A673 (cell line): ENCODE measurements at regions not wholly inside any gene's neighbourhood (a gene's known extent, or its start where the extent isn't known, plus 50 kb on each side); places are given as distances from the start of the nearest gene placed in this dataset.

Experiments
- EZH2 ChIP-seq: fragments of 200-600 bp; sonication (generic); IDR thresholded peaks from 2 replicates; pipeline ENCODE4 v1.6.1; 2017; ENCODE audit warnings: borderline replicate concordance, low read depth, mild to moderate bottlenecking, mixed read lengths, antibody characterized with exemption, low read length; ENCODE audit not compliant: poor library complexity, severe bottlenecking
- TF ChIP-seq, protein P1 (sequence below): fragments of 300-800, 200-600 bp; sonication (generic); conservative IDR thresholded peaks from 2 replicates; pipeline ENCODE4 v1.5.1; 2017; ENCODE audit warnings: low read depth, mild to moderate bottlenecking, antibody characterized with exemption, low read length, moderate library complexity, mixed read lengths

DNA sequence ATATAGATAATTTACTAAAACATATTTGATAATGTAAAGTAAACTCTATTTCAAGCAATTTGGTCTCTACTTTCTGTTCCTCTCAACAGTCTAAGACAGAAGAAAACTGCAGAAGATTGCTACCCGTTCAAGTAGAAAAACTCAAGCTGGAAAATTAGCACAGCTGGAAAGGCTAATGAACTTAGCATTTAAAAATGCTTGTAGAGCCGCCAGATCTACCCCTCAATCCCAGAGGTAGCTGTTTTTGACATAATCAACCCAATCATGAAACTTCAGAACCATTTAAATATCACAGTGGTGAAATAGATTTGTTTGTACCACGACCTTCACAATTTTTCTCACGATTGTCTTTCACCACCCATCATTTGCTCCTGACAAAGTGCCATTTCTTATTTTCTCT, 479.5 kb downstream of the SPRY1 start:
- TF ChIP-seq, protein P1, sequence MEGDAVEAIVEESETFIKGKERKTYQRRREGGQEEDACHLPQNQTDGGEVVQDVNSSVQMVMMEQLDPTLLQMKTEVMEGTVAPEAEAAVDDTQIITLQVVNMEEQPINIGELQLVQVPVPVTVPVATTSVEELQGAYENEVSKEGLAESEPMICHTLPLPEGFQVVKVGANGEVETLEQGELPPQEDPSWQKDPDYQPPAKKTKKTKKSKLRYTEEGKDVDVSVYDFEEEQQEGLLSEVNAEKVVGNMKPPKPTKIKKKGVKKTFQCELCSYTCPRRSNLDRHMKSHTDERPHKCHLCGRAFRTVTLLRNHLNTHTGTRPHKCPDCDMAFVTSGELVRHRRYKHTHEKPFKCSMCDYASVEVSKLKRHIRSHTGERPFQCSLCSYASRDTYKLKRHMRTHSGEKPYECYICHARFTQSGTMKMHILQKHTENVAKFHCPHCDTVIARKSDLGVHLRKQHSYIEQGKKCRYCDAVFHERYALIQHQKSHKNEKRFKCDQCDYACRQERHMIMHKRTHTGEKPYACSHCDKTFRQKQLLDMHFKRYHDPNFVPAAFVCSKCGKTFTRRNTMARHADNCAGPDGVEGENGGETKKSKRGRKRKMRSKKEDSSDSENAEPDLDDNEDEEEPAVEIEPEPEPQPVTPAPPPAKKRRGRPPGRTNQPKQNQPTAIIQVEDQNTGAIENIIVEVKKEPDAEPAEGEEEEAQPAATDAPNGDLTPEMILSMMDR: no peak
- no peak for TF ChIP-seq EZH2
